CD14-positive monocyte (primary cell): ENCODE measurements at regions not wholly inside any gene's neighbourhood (a gene's known extent, or its start where the extent isn't known, plus 50 kb on each side); places are given as distances from the start of the nearest gene placed in this dataset.

Source experiments
- DNase-seq, 3 donors: peaks; one replicate each; pipeline ENCODE4 v3.0.0-alpha.2; 2011 to 2022
- H2AFZ ChIP-seq: 2 replicates; pipeline ENCODE4 v1.6.0; 2012; ENCODE audit warnings: mild to moderate bottlenecking, low read depth, low read length, inconsistent platforms; ENCODE audit not compliant: insufficient read depth, poor library complexity, severe bottlenecking
- H3K27ac ChIP-seq, 2 donors: 1 replicate in 1 of 2; 2 replicates in 1 of 2; pipeline ENCODE4 v1.5.1; 2012 to 2013; ENCODE audit warnings: low read length in 2 of 2, control low read depth in 1 of 2, inconsistent platforms in 1 of 2, low read depth in 1 of 2, mild to moderate bottlenecking in 1 of 2
- H3K27me3 ChIP-seq, 2 donors: one replicate each; pipeline versions ENCODE4 v1.6.0 to v1.6.1; 2011 to 2013; ENCODE audit warnings: low read length in 2 of 2; ENCODE audit not compliant: control insufficient read depth in 2 of 2, insufficient read depth in 2 of 2
- H3K36me3 ChIP-seq, 2 donors: replicated peaks in 1 of 2; 1 replicate in 1 of 2; 2 replicates in 1 of 2; pipeline versions ENCODE4 v1.5.1 to v1.6.1; 2012 to 2013; ENCODE audit warnings: low read length in 2 of 2, control low read depth in 1 of 2, inconsistent platforms in 1 of 2, mild to moderate bottlenecking in 1 of 2; ENCODE audit not compliant: insufficient read depth in 2 of 2, control insufficient read depth in 1 of 2
- H3K4me1 ChIP-seq, 2 donors: 1 replicate in 1 of 2; 2 replicates in 1 of 2; pipeline versions ENCODE4 v1.5.1 to v1.6.1; 2012 to 2013; ENCODE audit warnings: low read length in 2 of 2, control low read depth in 1 of 2, inconsistent platforms in 1 of 2, mild to moderate bottlenecking in 1 of 2, moderate library complexity in 1 of 2; ENCODE audit not compliant: insufficient read depth in 2 of 2, control insufficient read depth in 1 of 2
- H3K4me2 ChIP-seq: replicated peaks from 2 replicates; pipeline ENCODE3; 2012; ENCODE audit warnings: low read length, moderate library complexity, mild to moderate bottlenecking; ENCODE audit not compliant: poor library complexity, severe bottlenecking; ENCODE audit errors: extremely low read depth
- H3K4me3 ChIP-seq, 3 experiments: fragments of 200-600 bp in 1 of 3; sonication (generic) in 1 of 3; replicated peaks in 1 of 3; 1 replicate in 2 of 3; 2 replicates in 1 of 3; pipeline ENCODE4 v1.5.1; 2011 to 2013; ENCODE audit warnings: low read length in 3 of 3, mild to moderate bottlenecking in 3 of 3, control low read depth in 2 of 3, low read depth in 2 of 3, inconsistent platforms in 1 of 3, moderate library complexity in 1 of 3
- H3K79me2 ChIP-seq: 2 replicates; pipeline ENCODE4 v1.6.0; 2012; ENCODE audit warnings: mild to moderate bottlenecking, control low read depth, inconsistent platforms, low read length, moderate library complexity; ENCODE audit not compliant: insufficient read depth
- H3K9ac ChIP-seq: 2 replicates; pipeline ENCODE4 v1.6.0; 2017; ENCODE audit warnings: low read length, mild to moderate bottlenecking; ENCODE audit not compliant: insufficient read depth, poor library complexity, severe bottlenecking
- H3K9me3 ChIP-seq, 2 donors: replicated peaks in 1 of 2; 1 replicate in 1 of 2; 2 replicates in 1 of 2; pipeline versions ENCODE4 v1.5.1 to v1.6.1; 2012 to 2013; ENCODE audit warnings: low read length in 2 of 2, control low read depth in 1 of 2; ENCODE audit not compliant: control insufficient read depth in 1 of 2, insufficient read depth in 1 of 2
- H4K20me1 ChIP-seq: 2 replicates; pipeline ENCODE4 v1.6.0; 2012; ENCODE audit warnings: mild to moderate bottlenecking, low read length, control low read depth, moderate library complexity; ENCODE audit not compliant: insufficient read depth
- H3K27ac Mint-ChIP-seq, 7 donors: one replicate each; pipeline ENCODE4 v1.8.0; 2020; ENCODE audit warnings: mild to moderate bottlenecking in 7 of 7, mixed read lengths in 7 of 7, moderate library complexity in 6 of 7, inconsistent platforms in 2 of 7
- H3K27me3 Mint-ChIP-seq, 3 donors: one replicate each; pipeline ENCODE4 v1.8.0; 2021 to 2022; ENCODE audit warnings: low read depth in 3 of 3, mild to moderate bottlenecking in 3 of 3, mixed read lengths in 3 of 3, moderate library complexity in 3 of 3, inconsistent platforms in 1 of 3
- H3K36me3 Mint-ChIP-seq, 2 donors: one replicate each; pipeline ENCODE4 v1.8.0; 2020; ENCODE audit warnings: mixed read lengths in 2 of 2, inconsistent platforms in 1 of 2, mild to moderate bottlenecking in 1 of 2
- H3K4me1 Mint-ChIP-seq: one replicate; pipeline ENCODE4 v1.8.0; 2020; ENCODE audit warnings: mild to moderate bottlenecking, mixed read lengths
- H3K4me3 Mint-ChIP-seq, 2 donors: one replicate each; pipeline ENCODE4 v1.8.0; 2020; ENCODE audit warnings: mild to moderate bottlenecking in 2 of 2, mixed read lengths in 2 of 2, moderate library complexity in 1 of 2
- H3K9me3 Mint-ChIP-seq, 7 donors: one replicate each; pipeline ENCODE4 v1.8.0; 2020 to 2022; ENCODE audit warnings: mixed read lengths in 7 of 7, mild to moderate bottlenecking in 6 of 7, moderate library complexity in 6 of 7, inconsistent platforms in 2 of 7
- WGBS: methylation state at CpG from one replicate; pipeline ENCODE4 v1.1.5; 2013; ENCODE audit warnings: missing lambda C conversion rate; ENCODE audit not compliant: insufficient coverage; 5-methylcytosine and 5-hydroxymethylcytosine counted together
- intact Hi-C, 2 donors: fragments of 100-400 bp; cut with micrococcal nuclease; formaldehyde crosslinking; loops; one replicate each; pipeline versions ENCODE4 v1.15.0 to v1.15.1; 2023
- TF ChIP-seq, protein P1 (sequence below): fragments of 200-600 bp; IDR thresholded peaks from one replicate; pipeline ENCODE4 v1.8.0; 2022; ENCODE audit warnings: antibody characterized with exemption, mild to moderate bottlenecking

DNA sequence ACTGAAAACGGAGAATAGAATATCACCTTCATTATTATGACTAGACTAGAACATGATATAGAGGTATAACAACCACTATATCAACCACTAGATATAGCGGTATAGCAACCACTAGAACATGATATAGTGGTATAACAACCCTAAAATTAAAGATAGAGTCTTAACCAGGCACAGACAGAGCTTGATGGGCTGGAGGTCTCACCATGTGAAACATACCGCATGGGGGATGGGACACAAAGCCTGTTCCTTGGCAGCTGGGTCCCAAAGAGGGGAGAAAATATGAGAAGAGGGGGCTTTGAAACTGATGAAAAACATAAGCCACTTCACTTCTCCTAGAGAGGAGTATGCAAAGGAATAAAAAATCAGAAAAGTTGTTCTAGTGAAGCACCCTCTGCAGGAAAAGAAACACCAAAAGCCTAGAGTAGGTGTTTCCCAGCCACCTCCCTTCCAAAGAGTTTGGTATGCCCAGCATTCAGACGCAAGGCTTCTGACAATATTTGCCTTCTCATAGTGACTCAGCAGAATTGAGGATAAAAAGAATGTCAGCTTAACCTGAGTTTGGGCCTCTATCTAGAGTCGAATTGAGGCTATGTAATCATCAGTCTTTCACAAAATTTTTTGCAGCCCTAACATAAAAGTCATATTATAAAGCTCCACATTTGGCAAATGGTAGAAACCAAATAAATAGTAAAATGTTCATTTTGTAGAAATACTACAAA, 316.4 kb downstream of the NOVA1 start:
- H3K9me3 ChIP-seq = no peaks in the 10 kb centered on the region
- Mint-ChIP-seq H3K9me3 (peaks cover 0 to 3% (median 0%) of the 10 kb centered on the region in 7 donors), H3K4me1 (no peaks in the 10 kb centered on the region), H3K36me3 (no peaks in the 10 kb centered on the region), H3K27ac (no peak overlapping the region), H3K27me3 (peaks cover 2 to 9% (median 2%) of the 10 kb centered on the region in 3 donors), H3K4me3 (no peak overlapping the region)
- no peaks in the 10 kb centered on the region for H3K4me1 ChIP-seq
- H3K27ac ChIP-seq = no peak overlapping the region
- H3K79me2 ChIP-seq = no peaks in the 10 kb centered on the region
- no peaks in the 10 kb centered on the region for H4K20me1 ChIP-seq
- intact Hi-C loops = no loop called here
- no peak overlapping the region for H3K4me3 ChIP-seq
- TF ChIP-seq, protein P1, sequence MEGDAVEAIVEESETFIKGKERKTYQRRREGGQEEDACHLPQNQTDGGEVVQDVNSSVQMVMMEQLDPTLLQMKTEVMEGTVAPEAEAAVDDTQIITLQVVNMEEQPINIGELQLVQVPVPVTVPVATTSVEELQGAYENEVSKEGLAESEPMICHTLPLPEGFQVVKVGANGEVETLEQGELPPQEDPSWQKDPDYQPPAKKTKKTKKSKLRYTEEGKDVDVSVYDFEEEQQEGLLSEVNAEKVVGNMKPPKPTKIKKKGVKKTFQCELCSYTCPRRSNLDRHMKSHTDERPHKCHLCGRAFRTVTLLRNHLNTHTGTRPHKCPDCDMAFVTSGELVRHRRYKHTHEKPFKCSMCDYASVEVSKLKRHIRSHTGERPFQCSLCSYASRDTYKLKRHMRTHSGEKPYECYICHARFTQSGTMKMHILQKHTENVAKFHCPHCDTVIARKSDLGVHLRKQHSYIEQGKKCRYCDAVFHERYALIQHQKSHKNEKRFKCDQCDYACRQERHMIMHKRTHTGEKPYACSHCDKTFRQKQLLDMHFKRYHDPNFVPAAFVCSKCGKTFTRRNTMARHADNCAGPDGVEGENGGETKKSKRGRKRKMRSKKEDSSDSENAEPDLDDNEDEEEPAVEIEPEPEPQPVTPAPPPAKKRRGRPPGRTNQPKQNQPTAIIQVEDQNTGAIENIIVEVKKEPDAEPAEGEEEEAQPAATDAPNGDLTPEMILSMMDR = no peak
- H3K4me2 ChIP-seq = no peak overlapping the region
- no peaks in the 10 kb centered on the region for H3K27me3 ChIP-seq
- DNase-seq = no peak
- no peaks in the 10 kb centered on the region for H3K36me3 ChIP-seq
- H3K9ac ChIP-seq = no peak overlapping the region
- H2AFZ ChIP-seq = no peak overlapping the region
- no CpG with 5 or more reads among the region's 5 CpGs for WGBS

DNA sequence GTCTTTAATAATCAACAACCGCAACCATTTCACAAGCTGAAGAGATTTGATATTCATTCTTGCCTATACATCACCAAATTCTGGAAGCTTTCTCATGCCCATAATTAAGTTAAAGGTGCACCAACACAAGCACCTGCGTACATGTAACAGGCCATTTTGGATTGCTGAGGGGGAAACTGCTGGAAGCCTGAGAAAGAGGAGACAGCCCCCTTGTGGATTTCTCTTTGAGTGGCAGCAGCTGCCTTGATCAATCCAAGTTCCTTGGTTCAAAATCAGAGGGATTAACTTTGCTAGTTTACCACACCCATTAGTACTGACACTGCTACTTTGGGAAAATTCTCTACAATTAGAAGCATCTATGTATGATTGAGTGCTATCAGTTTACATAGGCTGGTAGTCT, 321.1 kb downstream of the NOVA1 start:
- TF ChIP-seq, protein P1 = no peak
- H3K9ac ChIP-seq = no peak overlapping the region
- H3K4me3 Mint-ChIP-seq = no peak overlapping the region
- no peaks in the 10 kb centered on the region for H3K4me1 ChIP-seq
- no peak for DNase-seq
- WGBS = no CpG with 5 or more reads among the region's 2 CpGs
- no peak overlapping the region for H3K4me3 ChIP-seq
- no peak overlapping the region for H3K27ac Mint-ChIP-seq
- H4K20me1 ChIP-seq = no peaks in the 10 kb centered on the region
- H3K4me1 Mint-ChIP-seq = no peaks in the 10 kb centered on the region
- no peak overlapping the region for H3K4me2 ChIP-seq
- no peaks in the 10 kb centered on the region for H3K9me3 ChIP-seq
- no peaks in the 10 kb centered on the region for H3K36me3 ChIP-seq
- H3K27me3 ChIP-seq = no peaks in the 10 kb centered on the region
- H3K9me3 Mint-ChIP-seq = peaks cover 0 to 3% (median 0%) of the 10 kb centered on the region in 7 donors
- no peak overlapping the region for H2AFZ ChIP-seq
- H3K27me3 Mint-ChIP-seq = no peaks in the 10 kb centered on the region
- no peak overlapping the region for H3K27ac ChIP-seq
- intact Hi-C loops = no loop called here
- H3K79me2 ChIP-seq = no peaks in the 10 kb centered on the region
- no peaks in the 10 kb centered on the region for H3K36me3 Mint-ChIP-seq
